GM12873 (cell line): ENCODE measurements at regions not wholly inside any gene's neighbourhood (a gene's known extent, or its start where the extent isn't known, plus 50 kb on each side); places are given as distances from the start of the nearest gene placed in this dataset.

Source experiments
- TF ChIP-seq, protein P1 (sequence below): IDR thresholded peaks from 2 replicates; pipeline ENCODE4 v1.5.1; 2012; ENCODE audit warnings: low read depth, mild to moderate bottlenecking, moderate library complexity, low read length, control low read depth; ENCODE audit not compliant: insufficient read depth; ENCODE audit errors: missing control alignments

DNA sequence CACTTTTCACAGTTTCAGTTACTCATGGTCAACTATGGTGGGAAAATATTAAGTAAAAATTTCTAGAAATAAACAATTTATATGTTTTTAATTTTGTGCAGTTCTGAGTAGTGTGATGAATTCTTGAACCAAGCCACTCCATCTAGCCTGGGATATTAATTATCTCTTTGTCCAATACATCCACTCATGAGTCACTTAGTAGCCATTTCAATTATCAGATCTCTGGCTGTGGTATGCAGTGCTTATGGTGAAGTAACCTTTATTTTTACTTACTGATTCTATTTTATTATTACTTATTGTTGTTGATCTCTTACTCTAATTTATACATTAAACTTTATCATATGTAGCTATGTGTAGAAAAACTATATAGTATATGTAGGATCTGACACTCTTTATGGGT, 128.9 kb upstream of the KLHL1 start:
- TF ChIP-seq, protein P1, sequence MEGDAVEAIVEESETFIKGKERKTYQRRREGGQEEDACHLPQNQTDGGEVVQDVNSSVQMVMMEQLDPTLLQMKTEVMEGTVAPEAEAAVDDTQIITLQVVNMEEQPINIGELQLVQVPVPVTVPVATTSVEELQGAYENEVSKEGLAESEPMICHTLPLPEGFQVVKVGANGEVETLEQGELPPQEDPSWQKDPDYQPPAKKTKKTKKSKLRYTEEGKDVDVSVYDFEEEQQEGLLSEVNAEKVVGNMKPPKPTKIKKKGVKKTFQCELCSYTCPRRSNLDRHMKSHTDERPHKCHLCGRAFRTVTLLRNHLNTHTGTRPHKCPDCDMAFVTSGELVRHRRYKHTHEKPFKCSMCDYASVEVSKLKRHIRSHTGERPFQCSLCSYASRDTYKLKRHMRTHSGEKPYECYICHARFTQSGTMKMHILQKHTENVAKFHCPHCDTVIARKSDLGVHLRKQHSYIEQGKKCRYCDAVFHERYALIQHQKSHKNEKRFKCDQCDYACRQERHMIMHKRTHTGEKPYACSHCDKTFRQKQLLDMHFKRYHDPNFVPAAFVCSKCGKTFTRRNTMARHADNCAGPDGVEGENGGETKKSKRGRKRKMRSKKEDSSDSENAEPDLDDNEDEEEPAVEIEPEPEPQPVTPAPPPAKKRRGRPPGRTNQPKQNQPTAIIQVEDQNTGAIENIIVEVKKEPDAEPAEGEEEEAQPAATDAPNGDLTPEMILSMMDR = no peak

DNA sequence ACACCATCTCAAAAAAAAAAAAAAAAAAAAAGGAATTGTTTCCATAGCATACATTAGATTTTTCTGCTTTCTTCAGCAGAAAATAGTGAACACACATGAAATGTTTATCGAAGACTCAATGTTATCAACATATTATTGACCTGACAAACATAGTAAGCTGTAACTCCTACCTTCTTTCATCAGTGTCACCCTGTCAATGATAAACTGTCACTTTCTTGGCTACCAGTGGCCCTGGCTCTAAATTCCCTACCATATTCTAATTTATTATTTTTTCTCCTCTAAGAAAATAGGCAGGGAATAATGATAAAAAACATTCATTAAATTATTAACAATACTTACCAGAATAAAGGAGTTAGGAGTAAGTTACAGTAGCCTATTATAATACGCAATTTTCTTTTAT, 127.3 kb upstream of the KLHL1 start:
- TF ChIP-seq, protein P1 = no peak

DNA sequence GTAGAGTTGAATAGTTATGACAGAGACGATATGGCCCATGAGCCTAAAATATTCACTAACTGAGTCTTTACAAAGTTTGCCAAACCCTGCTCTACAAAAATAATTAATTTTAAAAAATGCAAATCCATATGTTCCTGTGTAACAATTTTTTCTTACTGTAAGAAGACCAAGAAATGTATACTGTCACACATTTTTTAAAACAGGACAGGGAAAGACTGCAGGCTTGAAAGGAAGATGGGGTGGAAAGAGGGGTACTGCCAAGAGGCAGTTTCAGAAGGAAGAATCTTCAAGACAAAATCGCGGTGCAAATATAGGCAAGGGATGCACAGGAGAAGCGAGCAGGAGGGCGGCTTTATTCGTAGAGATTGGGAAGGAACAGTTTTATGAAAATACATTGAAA, 115.7 kb upstream of the KLHL1 start:
- TF ChIP-seq, protein P1 = no peak

DNA sequence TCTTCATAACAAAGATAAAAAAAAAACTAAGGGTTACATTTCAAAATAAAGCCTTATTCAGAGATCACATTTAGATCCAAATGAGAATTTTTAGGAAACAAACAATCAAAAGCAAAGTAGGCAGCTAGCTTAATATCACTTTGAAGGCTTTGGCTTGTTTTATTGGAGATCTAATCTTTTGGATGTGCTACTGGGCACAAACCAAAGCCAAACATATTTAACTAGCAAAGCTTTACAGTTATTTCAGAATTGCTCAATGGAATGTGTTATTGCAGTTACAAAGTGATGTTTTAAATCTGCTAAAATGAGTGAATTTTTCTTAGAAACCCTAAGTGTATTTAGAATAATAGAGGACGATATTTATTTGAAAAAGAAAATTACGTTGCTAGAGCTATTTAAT, 114.7 kb upstream of the KLHL1 start:
- TF ChIP-seq, protein P1 = no peak

DNA sequence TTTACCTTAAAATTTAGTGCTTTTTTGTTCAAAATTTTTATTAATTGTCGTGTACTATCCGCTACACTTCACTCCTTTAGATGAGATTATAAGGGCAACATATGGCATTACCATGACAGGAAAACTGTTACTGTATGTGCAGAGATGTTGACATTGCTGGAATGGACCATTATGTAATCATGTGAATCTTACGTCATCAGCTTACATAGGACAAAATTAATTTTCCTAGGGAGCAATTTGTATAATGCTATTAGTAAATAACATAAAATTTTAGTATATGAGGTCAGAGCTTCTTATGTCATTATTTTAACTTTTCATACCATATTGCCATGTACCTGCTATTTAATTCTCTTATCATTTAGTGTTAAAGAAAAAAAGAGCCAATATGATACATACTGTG, 110.4 kb upstream of the KLHL1 start:
- TF ChIP-seq, protein P1 = no peak

DNA sequence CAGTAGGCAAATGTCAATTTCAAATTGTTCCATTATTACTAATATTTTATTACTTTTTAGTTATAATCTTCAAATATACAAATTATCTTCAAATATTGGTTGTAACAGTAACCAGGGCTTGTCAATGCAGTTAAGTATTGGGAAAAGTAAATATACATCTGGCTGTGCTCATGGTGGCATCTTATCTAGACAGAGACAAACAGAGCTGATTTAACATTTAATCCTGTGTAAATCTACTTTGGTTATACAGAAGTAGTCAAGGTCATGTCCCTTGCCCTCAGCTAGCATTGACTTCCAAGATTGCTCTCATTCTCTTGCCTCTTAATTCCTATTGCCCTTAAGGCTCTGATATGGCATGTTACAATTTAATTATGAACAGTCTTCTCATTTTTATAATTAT, 98.4 kb upstream of the KLHL1 start:
- TF ChIP-seq, protein P1 = no peak

DNA sequence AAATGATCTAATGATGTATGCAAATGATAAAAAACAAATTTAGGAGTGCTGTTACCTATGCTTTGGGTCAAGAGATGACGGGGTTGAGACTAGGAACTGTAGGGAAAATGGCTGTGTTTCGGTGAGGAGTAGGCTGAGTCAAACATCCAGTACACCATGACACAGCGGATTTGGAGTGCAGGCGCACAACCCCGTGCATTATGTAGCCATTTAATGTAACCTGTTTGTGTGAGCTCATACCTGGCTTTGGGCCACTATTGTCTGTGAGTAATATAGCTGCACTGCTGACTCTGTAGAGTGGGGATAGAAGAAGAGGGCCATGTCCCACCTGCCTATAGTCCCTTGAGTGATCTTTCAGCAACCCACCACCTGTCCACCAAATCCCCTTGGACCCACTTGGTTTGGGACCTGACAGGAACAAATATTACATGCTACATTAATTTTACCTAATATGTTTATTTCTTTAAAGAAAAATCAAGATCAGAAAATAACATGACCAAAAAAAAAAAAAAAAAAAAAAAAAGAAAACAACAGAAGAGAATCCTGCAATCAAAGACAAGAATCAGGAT, 95.5 kb upstream of the KLHL1 start:
- TF ChIP-seq, protein P1 = no peak

DNA sequence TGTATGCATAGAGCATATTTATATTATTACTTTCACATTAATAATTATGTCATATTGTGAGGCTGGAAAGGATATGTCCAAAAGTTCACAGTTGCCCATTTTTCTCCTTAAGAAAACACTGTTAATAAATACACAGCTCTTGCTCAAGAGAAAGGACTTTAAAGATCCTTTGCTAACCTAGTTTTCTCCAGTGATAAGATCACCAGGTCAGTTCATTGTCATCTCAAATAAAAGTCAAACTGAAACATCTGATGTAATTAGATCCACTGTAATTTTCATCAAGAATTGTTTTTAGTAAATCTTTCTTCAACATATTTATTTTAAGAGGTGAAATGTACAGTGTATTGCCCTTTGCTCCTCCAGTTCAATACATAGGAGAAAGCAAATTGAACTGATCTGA, 82.8 kb upstream of the KLHL1 start:
- TF ChIP-seq, protein P1 = no peak
